AG10803 (cell line): ENCODE measurements at regions not wholly inside any gene's neighbourhood (a gene's known extent, or its start where the extent isn't known, plus 50 kb on each side); places are given as distances from the start of the nearest gene placed in this dataset.

Experiments
- DNase-seq: peaks from one replicate; pipeline ENCODE4 v3.0.0; 2010; ENCODE audit warnings: low read depth
- H3K4me3 ChIP-seq: 2 replicates; pipeline ENCODE4 v1.5.1; 2011; ENCODE audit warnings: mild to moderate bottlenecking, low read length, control low read depth
- CTCF ChIP-seq: conservative IDR thresholded peaks from 2 replicates; pipeline ENCODE4 v1.5.1; 2011; ENCODE audit warnings: mild to moderate bottlenecking, low read length, control low read depth, inconsistent platforms

- H3K4me3 ChIP-seq, result no peak overlapping the region
- no peak for TF ChIP-seq CTCF
- DNase-seq, result no peak
Measured at GRCh38 chr2:210884227-210884626, 327.8 kb downstream of the CPS1 start.

GRCh38 chr2:210888035-210888434 lies 331.6 kb downstream of the CPS1 start:
- no peak for TF ChIP-seq CTCF
- DNase-seq, result no peak
- H3K4me3 ChIP-seq, result no peak overlapping the region

DNA sequence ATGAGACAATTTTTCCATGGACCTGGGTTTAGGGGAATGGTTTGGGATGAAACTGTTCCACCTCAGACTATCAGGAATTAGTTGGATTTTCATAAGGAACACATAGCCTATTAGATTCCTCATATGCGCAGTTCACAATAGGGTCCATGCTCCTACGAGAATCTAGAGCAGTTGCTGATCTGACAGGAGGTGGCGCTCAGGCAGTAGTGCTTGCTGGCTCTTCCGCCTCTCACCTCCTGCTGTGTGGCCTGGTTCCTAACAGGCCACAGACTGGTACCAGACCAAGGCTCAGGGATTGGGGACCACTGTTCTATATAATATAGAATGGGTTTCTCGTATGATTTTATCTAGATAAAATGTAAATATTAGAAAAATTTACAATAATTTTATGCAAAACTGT lies 338.7 kb downstream of the CPS1 start:
- DNase-seq, result no peak
- no peak overlapping the region for H3K4me3 ChIP-seq
- TF ChIP-seq CTCF, result no peak

DNA sequence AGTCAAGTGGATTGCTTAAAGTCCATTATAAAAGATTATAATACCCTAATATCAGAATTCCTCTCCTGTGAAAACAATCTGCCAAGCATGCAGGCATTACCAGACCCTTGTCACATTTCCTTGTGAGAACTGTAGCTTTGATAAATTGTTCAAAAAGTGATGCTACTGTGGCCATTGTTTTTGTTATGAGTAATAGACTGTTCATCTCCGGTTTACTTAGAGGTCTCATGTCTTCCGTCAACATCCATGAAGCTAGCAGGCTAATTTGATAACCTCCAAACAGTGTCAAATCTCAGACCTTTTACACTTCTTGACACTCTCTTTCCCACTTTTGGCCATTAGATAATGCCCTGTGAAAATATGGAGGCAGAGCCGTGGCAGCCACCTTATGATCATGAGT lies 342.7 kb downstream of the CPS1 start:
- no peak for TF ChIP-seq CTCF
- no peak for DNase-seq
- no peak overlapping the region for H3K4me3 ChIP-seq

DNA sequence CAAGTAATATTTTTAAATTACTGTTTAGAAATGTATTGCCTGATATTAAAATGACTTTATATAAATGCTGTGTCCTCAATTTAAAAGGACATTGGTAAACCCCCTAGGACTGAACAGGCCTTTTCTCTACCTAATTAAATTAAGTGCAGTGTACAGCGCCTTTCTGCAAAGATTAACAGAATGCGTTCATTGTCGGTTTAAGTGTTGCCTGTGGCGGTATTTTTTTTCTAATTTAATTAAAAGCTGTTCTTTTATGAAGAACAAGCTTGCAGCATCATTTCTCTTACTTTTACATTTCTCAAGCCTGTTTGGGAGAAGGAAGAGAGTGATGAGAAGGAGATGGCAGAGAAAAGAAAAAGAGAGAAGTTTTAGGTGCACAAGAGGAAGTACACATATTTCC lies 344.9 kb downstream of the CPS1 start:
- H3K4me3 ChIP-seq, result no peak overlapping the region
- TF ChIP-seq CTCF, result no peak
- no peak for DNase-seq

DNA sequence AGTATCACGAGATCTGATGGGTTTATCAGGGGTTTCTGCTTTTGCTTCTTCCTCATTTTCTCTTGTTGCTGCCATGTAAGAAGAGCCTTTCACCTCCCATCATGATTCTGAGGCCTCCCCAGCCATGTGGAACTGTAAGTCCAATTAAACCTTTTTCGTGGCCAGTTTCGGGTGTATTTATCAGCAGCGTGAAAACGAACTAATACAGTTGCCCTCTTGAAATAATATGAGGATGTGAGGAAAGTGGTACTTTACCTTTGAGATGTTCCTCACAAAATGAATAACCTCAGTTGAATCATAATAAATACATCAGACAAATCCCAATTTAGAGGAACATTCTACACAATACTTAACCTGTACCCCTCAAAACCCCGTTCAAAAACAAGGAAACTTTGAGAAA lies 356.4 kb downstream of the CPS1 start:
- no peak for TF ChIP-seq CTCF
- DNase-seq, result no peak
- H3K4me3 ChIP-seq, result no peak overlapping the region

DNA sequence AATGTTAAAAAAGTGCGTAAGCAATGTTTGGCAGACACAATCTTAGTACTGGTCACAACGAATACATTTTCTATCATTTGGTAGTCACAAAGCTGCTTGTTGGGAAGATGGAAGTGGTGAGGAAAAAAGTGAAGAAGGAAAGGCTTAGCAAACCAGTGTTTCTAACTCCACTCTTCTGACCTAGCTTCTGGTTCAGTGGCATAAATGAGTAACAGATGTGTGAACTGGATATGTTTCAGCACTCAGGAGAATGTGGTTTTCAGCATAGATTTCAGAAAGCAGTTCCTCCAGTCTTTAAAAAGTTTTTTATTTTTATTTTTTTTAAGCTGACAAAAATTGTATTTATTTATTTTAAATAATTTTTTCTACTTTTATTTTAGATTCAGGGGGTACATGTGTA lies 357.1 kb downstream of the CPS1 start:
- no peak overlapping the region for H3K4me3 ChIP-seq
- DNase-seq, result peak; percentile 15
- TF ChIP-seq CTCF, result no peak
